ENCODE measurements at regions not wholly inside any gene's neighbourhood (a gene's known extent, or its start where the extent isn't known, plus 50 kb on each side); places are given as distances from the start of the nearest gene placed in this dataset.

DNA sequence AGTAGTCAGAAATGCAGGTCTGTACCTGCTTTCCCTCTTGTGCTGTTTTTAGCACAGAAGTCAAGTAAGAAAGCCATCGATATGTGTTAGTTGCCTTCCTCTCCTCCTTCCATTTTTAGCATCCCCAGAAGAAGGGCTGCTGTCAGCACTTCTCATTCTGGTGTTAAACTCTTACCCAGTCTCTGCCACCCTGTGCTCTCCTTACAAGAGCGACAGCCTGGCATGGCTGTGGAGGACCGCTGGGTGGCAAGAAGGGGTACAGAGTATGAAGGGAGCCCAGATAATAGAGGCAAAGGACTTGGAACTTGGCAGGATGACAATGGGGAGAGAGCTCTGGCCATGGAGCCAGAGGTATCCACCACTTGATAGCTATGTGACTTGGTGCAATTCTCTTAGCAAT is 103.5 kb downstream of the RPS24 start:
- TF ChIP-seq FOXP2 (optimal IDR thresholded peaks at IDR 0.05; ENCODE audit: borderline replicate concordance, extremely low read depth, extremely low read length, insufficient read depth) (no peak), TAF1 (IDR thresholded peaks at IDR 0.05; ENCODE audit: borderline replicate concordance, insufficient read depth, low read length) (no peak), SIN3A (IDR thresholded peaks at IDR 0.05; ENCODE audit: borderline replicate concordance, insufficient read depth, low read length) (no peak), POLR2AphosphoS5 (IDR thresholded peaks at IDR 0.05; ENCODE audit: low read depth, low read length) (no peak)
- TF ChIP-seq, protein P1, sequence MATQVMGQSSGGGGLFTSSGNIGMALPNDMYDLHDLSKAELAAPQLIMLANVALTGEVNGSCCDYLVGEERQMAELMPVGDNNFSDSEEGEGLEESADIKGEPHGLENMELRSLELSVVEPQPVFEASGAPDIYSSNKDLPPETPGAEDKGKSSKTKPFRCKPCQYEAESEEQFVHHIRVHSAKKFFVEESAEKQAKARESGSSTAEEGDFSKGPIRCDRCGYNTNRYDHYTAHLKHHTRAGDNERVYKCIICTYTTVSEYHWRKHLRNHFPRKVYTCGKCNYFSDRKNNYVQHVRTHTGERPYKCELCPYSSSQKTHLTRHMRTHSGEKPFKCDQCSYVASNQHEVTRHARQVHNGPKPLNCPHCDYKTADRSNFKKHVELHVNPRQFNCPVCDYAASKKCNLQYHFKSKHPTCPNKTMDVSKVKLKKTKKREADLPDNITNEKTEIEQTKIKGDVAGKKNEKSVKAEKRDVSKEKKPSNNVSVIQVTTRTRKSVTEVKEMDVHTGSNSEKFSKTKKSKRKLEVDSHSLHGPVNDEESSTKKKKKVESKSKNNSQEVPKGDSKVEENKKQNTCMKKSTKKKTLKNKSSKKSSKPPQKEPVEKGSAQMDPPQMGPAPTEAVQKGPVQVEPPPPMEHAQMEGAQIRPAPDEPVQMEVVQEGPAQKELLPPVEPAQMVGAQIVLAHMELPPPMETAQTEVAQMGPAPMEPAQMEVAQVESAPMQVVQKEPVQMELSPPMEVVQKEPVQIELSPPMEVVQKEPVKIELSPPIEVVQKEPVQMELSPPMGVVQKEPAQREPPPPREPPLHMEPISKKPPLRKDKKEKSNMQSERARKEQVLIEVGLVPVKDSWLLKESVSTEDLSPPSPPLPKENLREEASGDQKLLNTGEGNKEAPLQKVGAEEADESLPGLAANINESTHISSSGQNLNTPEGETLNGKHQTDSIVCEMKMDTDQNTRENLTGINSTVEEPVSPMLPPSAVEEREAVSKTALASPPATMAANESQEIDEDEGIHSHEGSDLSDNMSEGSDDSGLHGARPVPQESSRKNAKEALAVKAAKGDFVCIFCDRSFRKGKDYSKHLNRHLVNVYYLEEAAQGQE (IDR thresholded peaks at IDR 0.05; ENCODE audit: insufficient read depth in 1 of 2, low read depth in 2 of 2, low read length in 2 of 2): no peak

DNA sequence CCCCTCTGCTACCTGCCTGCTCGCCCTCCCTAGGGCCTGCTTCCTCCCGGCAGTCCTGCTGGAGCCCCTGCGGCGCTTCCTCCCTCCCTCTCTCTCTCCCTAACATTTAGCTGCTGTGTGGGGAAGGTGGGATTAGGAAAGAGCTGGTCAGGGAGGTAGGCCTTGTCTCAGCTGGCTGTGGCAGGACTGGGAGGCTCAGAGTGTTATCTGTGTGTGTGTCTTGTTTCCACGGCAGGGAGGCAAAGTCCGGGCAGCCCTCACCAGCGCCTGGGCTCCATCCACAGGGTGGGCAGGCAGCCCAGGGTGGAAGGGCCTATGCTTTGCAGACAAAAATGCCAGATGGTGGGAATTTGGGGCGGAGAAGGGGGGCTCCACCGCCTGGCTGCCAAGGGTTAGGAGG is 105.7 kb downstream of the RPS24 start:
- no peak for TF ChIP-seq TAF1 (IDR thresholded peaks at IDR 0.05; ENCODE audit: borderline replicate concordance, insufficient read depth, low read length)
- TF ChIP-seq FOXP2 (optimal IDR thresholded peaks at IDR 0.05; ENCODE audit: borderline replicate concordance, extremely low read depth, extremely low read length, insufficient read depth): no peak
- no peak for TF ChIP-seq POLR2AphosphoS5 (IDR thresholded peaks at IDR 0.05; ENCODE audit: low read depth, low read length)

DNA sequence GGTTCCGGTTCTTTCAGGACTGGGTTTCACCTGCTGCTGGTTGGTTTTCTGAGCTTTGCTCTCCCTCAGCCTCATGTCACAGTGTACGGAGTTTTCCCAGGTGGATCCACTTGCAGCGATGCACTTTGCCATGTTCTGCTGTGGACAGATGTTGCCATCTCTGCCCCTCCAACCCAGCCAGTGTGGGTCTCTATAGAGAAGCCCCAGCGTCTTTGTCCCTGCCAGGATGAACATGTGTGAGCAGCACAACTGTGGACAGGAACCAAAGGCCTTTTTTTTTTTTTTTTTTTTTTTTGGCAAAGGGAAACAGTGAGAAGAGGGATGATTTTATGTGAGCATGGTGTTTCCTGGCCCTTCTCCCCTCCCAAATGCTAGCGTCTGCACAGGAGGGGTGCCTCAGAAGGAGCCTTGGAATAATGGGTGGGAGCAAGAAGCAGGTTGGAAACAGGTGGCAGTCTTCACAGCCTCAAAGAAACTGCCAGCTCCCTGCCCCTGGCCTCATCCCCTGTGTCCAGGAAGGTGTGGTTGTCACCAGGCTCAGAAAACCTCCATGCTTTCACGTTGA is 106.5 kb downstream of the RPS24 start:
- TF ChIP-seq POLR2AphosphoS5 (IDR thresholded peaks at IDR 0.05; ENCODE audit: low read depth, low read length) (no peak), FOXP2 (optimal IDR thresholded peaks at IDR 0.05; ENCODE audit: borderline replicate concordance, extremely low read depth, extremely low read length, insufficient read depth) (no peak), SIN3A (IDR thresholded peaks at IDR 0.05; ENCODE audit: borderline replicate concordance, insufficient read depth, low read length) (no peak), TAF1 (IDR thresholded peaks at IDR 0.05; ENCODE audit: borderline replicate concordance, insufficient read depth, low read length) (no peak)
- TF ChIP-seq, protein P1 (IDR thresholded peaks at IDR 0.05; ENCODE audit: insufficient read depth in 1 of 2, low read depth in 2 of 2, low read length in 2 of 2): no peak

DNA sequence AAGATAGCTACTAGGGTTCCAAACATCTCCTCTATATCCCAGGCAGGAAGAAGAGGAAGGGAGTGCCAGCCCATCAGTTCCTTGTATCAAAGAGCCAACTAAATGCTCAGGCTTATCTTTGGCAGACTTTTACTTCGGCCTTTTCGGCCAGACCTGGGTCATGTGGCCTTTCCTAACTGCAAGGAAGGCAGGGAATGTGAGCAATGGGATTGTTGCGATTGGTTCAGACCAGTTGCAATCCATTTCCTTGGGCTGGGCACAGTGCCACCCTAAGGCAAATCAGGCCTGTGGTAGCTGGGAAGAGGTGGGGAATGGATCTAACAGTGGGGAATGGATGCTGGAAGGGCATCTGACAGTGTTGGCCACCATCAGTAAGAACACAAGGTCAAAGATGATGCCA is 109.9 kb downstream of the RPS24 start:
- TF ChIP-seq, protein P1 (IDR thresholded peaks at IDR 0.05; ENCODE audit: insufficient read depth in 1 of 2, low read depth in 2 of 2, low read length in 2 of 2): no peak
- TF ChIP-seq POLR2AphosphoS5 (IDR thresholded peaks at IDR 0.05; ENCODE audit: low read depth, low read length): no peak
- no peak for TF ChIP-seq TAF1 (IDR thresholded peaks at IDR 0.05; ENCODE audit: borderline replicate concordance, insufficient read depth, low read length)
- TF ChIP-seq FOXP2 (optimal IDR thresholded peaks at IDR 0.05; ENCODE audit: borderline replicate concordance, extremely low read depth, extremely low read length, insufficient read depth): no peak
- no peak for TF ChIP-seq SIN3A (IDR thresholded peaks at IDR 0.05; ENCODE audit: borderline replicate concordance, insufficient read depth, low read length)

DNA sequence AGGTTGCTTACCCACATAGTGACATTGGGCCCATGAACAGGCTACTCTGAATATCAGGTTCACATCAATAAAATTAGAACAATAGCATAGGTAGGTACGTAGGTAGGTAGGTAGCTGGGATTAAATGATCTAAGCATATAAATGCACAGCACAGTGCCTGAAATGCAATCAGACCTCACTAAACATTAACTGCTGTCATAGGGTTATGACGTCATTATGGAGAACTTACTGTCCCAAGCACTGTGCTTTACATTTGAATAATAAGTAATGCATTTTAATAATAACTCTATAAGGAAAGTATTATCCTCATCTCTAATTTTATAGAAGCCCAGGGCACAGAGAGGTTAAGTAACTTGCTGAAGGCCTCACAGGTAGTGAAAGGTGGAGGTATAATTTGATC is 112.5 kb downstream of the RPS24 start:
- no peak for TF ChIP-seq TAF1 (IDR thresholded peaks at IDR 0.05; ENCODE audit: borderline replicate concordance, insufficient read depth, low read length)
- no peak for TF ChIP-seq FOXP2 (optimal IDR thresholded peaks at IDR 0.05; ENCODE audit: borderline replicate concordance, extremely low read depth, extremely low read length, insufficient read depth)

DNA sequence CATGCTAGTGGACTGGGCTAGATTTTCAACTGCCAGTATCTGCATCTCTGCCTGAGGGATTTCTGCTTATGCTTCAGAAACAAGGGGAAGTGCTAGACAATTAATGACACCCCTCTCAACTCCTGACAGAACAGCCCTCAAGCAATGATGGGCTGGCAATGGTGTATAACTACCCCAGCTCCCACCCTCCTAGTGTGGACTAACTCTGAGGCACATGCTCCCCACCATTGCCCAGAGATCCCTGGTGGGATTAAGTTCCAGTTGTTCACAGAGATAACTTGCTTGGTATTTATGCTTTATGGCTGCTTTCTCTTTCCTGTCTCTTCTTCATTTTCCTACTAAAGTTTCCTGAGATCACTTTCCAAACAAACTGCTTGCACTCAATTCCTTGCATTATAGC is 113.5 kb downstream of the RPS24 start:
- TF ChIP-seq, protein P1 (IDR thresholded peaks at IDR 0.05; ENCODE audit: insufficient read depth in 1 of 2, low read depth in 2 of 2, low read length in 2 of 2): no peak
- TF ChIP-seq POLR2AphosphoS5 (IDR thresholded peaks at IDR 0.05; ENCODE audit: low read depth, low read length) (no peak), FOXP2 (optimal IDR thresholded peaks at IDR 0.05; ENCODE audit: borderline replicate concordance, extremely low read depth, extremely low read length, insufficient read depth) (no peak), TAF1 (IDR thresholded peaks at IDR 0.05; ENCODE audit: borderline replicate concordance, insufficient read depth, low read length) (no peak), SIN3A (IDR thresholded peaks at IDR 0.05; ENCODE audit: borderline replicate concordance, insufficient read depth, low read length) (no peak)
